ENCODE measurements at regions not wholly inside any gene's neighbourhood (a gene's known extent, or its start where the extent isn't known, plus 50 kb on each side); places are given as distances from the start of the nearest gene placed in this dataset.

DNA sequence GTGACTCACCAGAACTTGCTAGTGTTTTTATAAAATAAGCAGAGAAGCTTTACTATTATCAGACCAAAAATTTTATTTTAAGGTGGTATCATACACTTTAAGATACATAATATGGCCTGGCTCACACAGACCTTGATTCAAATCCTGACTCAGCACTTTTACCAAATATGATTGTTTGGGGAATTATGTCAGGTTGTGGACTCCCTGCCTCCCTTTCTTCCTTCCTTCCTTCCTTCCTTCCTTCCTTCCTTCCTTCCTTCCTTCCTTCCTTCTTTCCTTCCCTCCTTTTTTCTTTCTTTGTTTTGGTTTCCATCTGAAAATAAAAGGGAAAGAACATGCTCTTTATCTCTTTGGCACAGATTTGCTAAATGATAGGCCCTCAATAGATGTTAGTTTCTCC lies 186.0 kb upstream of the MMS22L start:
- no peak overlapping the region for H3K27ac ChIP-seq (ENCODE audit: low read length)
- no peaks in the 10 kb centered on the region for H3K9me2 ChIP-seq (replicated peaks; ENCODE audit: insufficient read depth, low read length)
- no peaks in the 10 kb centered on the region for H3K4me1 ChIP-seq (ENCODE audit: low read length)
- no peak overlapping the region for H3K4me2 ChIP-seq (ENCODE audit: low read depth, low read length)
- no peaks in the 10 kb centered on the region for H3K9me3 ChIP-seq (replicated peaks; ENCODE audit: insufficient read depth, low read length)
- H3K9ac ChIP-seq (ENCODE audit: low read length) = no peak overlapping the region
- no peak overlapping the region for H3K4me3 ChIP-seq (ENCODE audit: low read length)
- H3K79me2 ChIP-seq (ENCODE audit: low read length) = no peaks in the 10 kb centered on the region
- no peak overlapping the region for H2AFZ ChIP-seq (ENCODE audit: low read length)
- no peak for DNase-seq
- no peaks in the 10 kb centered on the region for H3K36me3 ChIP-seq (replicated peaks; ENCODE audit: insufficient read depth, low read length)
- H3K27me3 ChIP-seq (replicated peaks; ENCODE audit: insufficient read depth, low read length) = no peaks in the 10 kb centered on the region
- H4K20me1 ChIP-seq (ENCODE audit: insufficient read depth, low read length) = no peaks in the 10 kb centered on the region
- no peaks in the 10 kb centered on the region for H3F3A ChIP-seq (ENCODE audit: insufficient read depth, low read length)
- TF ChIP-seq EZH2phosphoT487 (IDR thresholded peaks at IDR 0.05; ENCODE audit: low read length) = no peak
- TF ChIP-seq, protein P1, sequence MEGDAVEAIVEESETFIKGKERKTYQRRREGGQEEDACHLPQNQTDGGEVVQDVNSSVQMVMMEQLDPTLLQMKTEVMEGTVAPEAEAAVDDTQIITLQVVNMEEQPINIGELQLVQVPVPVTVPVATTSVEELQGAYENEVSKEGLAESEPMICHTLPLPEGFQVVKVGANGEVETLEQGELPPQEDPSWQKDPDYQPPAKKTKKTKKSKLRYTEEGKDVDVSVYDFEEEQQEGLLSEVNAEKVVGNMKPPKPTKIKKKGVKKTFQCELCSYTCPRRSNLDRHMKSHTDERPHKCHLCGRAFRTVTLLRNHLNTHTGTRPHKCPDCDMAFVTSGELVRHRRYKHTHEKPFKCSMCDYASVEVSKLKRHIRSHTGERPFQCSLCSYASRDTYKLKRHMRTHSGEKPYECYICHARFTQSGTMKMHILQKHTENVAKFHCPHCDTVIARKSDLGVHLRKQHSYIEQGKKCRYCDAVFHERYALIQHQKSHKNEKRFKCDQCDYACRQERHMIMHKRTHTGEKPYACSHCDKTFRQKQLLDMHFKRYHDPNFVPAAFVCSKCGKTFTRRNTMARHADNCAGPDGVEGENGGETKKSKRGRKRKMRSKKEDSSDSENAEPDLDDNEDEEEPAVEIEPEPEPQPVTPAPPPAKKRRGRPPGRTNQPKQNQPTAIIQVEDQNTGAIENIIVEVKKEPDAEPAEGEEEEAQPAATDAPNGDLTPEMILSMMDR (IDR thresholded peaks at IDR 0.05; ENCODE audit: low read length) = no peak

DNA sequence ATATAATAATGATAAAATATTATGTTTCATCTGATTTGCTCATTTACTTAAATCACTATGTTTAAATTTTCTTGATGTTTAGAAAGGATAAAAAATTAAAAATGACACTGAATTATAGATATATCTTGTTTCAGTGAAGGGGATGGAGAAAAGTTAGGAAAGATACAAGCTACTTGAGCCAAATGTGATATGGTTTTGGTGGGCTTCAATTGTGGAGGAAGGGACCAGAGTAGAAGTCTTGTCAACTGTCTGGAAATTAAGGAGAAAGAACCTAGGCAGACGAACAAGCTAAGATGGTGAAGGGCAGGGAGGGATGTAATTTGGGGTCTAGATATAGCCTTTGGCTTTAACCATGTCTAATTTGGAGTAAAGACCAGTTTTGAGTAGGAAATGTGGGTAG lies 186.4 kb upstream of the MMS22L start:
- H4K20me1 ChIP-seq (ENCODE audit: insufficient read depth, low read length) = no peaks in the 10 kb centered on the region
- no peaks in the 10 kb centered on the region for H3F3A ChIP-seq (ENCODE audit: insufficient read depth, low read length)
- H3K9me3 ChIP-seq (replicated peaks; ENCODE audit: insufficient read depth, low read length) = no peaks in the 10 kb centered on the region
- no peaks in the 10 kb centered on the region for H3K4me1 ChIP-seq (ENCODE audit: low read length)
- H3K27me3 ChIP-seq (replicated peaks; ENCODE audit: insufficient read depth, low read length) = no peaks in the 10 kb centered on the region
- no peak overlapping the region for H3K9ac ChIP-seq (ENCODE audit: low read length)
- no peak overlapping the region for H3K4me3 ChIP-seq (ENCODE audit: low read length)
- no peaks in the 10 kb centered on the region for H3K36me3 ChIP-seq (replicated peaks; ENCODE audit: insufficient read depth, low read length)
- H3K79me2 ChIP-seq (ENCODE audit: low read length) = no peaks in the 10 kb centered on the region
- TF ChIP-seq EZH2 (optimal IDR thresholded peaks at IDR 0.05; ENCODE audit: low read depth, low read length) = no peak
- TF ChIP-seq, protein P1 (IDR thresholded peaks at IDR 0.05; ENCODE audit: low read length) = no peak
- TF ChIP-seq EZH2phosphoT487 (IDR thresholded peaks at IDR 0.05; ENCODE audit: low read length) = no peak
- H2AFZ ChIP-seq (ENCODE audit: low read length) = no peak overlapping the region
- H3K27ac ChIP-seq (ENCODE audit: low read length) = no peak overlapping the region
- no peak overlapping the region for H3K4me2 ChIP-seq (ENCODE audit: low read depth, low read length)
- no peak for DNase-seq
- no peaks in the 10 kb centered on the region for H3K9me2 ChIP-seq (replicated peaks; ENCODE audit: insufficient read depth, low read length)

DNA sequence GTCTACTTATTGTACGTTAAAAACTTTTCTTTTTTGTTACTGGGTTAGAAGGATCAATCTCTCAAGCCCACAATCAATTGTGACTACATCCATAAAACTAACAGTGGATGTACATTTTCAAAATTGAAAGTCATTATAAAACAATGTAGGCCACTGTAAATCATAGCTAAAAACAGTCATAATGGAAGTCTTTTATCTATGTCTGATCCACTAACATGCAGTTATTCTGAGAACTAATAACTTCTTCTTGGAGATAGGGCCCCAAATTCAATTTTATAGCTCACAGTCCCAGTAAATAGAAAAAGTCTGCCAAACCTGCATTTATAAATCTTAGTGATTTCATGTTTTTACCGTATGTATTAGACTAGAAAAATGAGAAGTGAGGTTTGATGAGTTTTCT lies 187.3 kb upstream of the MMS22L start:
- Histone ChIP-seq H3K27ac (ENCODE audit: low read length) (no peak overlapping the region), H3K27me3 (replicated peaks; ENCODE audit: insufficient read depth, low read length) (no peaks in the 10 kb centered on the region), H3K9me3 (replicated peaks; ENCODE audit: insufficient read depth, low read length) (no peaks in the 10 kb centered on the region), H3K4me3 (ENCODE audit: low read length) (no peak overlapping the region), H3K36me3 (replicated peaks; ENCODE audit: insufficient read depth, low read length) (no peaks in the 10 kb centered on the region), H4K20me1 (ENCODE audit: insufficient read depth, low read length) (no peaks in the 10 kb centered on the region), H3K4me1 (ENCODE audit: low read length) (no peaks in the 10 kb centered on the region), H2AFZ (ENCODE audit: low read length) (no peak overlapping the region), H3K79me2 (ENCODE audit: low read length) (no peaks in the 10 kb centered on the region), H3K9me2 (replicated peaks; ENCODE audit: insufficient read depth, low read length) (no peaks in the 10 kb centered on the region), H3F3A (ENCODE audit: insufficient read depth, low read length) (no peaks in the 10 kb centered on the region), H3K4me2 (ENCODE audit: low read depth, low read length) (no peak overlapping the region), H3K9ac (ENCODE audit: low read length) (no peak overlapping the region)
- TF ChIP-seq EZH2phosphoT487 (IDR thresholded peaks at IDR 0.05; ENCODE audit: low read length) = no peak
- TF ChIP-seq, protein P1 (IDR thresholded peaks at IDR 0.05; ENCODE audit: low read length) = no peak
- TF ChIP-seq EZH2 (optimal IDR thresholded peaks at IDR 0.05; ENCODE audit: low read depth, low read length) = no peak
- DNase-seq = no peak

All from MM.1S (cell line).